Fibroblast of upper back skin (primary cell): ENCODE measurements at regions not wholly inside any gene's neighbourhood (a gene's known extent, or its start where the extent isn't known, plus 50 kb on each side); places are given as distances from the start of the nearest gene placed in this dataset.
A peak's percentile ranks its signal among the peaks of the same experiment; 100 is the strongest.

Source experiments
- DNase-seq: peaks from one replicate; pipeline ENCODE4 v3.0.0-alpha.2; 2013

DNA sequence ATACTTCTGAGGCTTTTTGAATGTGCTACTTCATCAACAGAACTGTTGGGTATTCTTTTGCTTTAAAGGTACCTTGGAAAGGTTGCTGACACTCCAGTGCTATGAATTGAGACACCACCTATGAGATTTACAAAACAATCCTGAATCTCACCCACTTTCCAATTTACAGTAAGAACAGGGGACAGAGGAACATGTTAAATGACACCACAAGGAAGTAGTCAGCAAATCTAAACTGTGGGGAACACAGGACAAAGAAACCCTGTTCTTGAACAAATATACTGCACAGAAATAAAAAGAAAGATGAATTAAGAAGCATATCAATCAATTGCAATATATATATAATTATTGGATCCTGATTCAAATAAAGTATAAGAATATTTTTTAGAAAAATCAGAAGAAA is 216.7 kb upstream of the ARID1B start:
- no peak for DNase-seq

DNA sequence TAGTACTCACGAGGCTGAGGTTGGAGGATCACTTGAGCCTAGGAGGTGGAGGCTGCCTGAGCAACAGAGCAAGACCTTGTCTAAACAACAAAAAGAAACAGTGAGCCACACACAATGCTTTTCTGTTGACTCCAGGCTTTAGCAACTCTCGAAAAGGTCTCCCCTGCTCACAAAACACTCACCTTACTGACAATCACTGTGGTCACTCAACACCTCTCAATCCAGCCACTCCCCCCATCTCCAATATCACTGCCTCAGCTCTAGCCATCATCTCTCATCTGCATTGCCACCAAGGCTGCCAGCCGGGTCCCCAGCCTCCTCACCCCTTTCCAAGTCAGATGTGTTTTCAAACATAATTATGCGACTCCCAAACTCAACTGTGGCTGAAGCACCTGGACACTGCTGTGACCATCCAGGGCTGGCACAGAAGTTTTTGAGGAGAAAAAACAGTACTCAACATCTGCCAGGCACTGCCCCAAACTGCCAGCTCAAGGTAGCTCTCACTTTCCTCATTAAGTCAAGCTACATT is 218.0 kb upstream of the ARID1B start:
- no peak for DNase-seq

DNA sequence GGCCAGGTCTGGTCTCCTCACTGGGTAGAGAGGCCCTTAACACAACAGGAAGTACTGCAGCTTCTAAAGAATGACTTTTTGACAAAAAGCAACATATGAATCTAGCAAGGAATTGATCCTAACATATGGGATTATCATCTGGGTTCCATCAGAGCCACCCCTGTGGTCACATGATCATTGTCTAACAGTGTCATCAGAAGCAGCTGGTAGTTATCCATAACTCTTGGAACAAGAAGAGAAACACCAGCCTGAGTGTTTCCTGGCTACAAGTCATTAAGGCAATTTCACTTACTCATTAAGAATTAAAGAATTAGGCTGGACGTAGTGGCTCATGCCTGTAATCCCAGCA is 219.3 kb upstream of the ARID1B start:
- no peak for DNase-seq

DNA sequence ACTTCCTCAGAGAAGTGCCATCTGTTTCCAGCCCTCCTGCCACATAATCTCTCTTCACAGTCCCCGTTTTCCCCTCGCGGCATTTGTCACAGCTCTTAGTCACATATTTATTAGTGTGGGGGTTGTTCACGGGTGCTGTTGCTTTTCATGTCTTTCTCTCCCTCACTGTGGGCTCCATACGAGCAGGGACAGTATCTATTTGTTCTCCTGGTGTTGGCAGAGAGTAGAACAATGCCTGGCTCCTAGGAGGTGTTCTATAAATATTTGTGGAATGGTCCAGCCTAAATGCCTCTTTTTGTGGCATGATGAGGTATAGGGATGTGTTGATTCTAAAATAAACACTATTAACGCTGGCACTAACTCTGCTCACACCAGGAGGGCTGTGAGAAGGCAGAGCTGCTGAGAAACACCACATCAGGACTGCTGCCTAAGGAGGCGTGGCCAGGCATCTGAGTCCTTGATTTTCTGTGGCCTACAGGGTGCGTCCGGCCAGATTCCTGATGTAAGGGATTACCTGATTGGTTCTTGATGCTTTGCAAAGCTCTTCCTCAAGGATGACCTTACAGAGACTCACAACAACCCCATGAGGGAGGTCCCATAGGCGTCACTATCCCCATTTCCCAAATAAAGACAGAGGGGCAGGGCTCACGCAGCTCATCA is 219.8 kb upstream of the ARID1B start:
- peak; percentile 42 for DNase-seq

GRCh38 chr6:156556811-156557210 is 220.4 kb upstream of the ARID1B start:
- DNase-seq = no peak

- no peak for DNase-seq
These were observed 222.1 kb upstream of the ARID1B start for GRCh38 chr6:156555116-156555515.

DNA sequence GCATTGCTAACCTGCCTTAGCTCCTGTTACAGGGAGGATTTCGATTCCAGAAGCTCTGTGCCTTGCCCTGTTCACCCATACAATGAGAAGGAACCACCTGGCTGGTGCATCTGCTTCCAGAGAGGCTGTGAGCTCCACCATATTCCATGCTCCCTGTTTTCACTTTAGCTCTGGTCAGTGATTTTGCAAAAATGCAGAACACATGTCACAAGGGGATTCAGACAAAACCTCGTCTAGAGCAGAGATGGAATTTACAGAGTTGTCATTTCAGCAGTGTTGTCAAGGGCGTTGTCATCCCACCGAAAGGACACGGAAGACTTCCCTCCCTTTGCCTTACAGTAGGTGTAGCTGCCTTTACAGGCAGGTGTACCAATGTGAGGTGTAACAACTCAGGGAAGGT is 223.0 kb upstream of the ARID1B start:
- DNase-seq = no peak

DNA sequence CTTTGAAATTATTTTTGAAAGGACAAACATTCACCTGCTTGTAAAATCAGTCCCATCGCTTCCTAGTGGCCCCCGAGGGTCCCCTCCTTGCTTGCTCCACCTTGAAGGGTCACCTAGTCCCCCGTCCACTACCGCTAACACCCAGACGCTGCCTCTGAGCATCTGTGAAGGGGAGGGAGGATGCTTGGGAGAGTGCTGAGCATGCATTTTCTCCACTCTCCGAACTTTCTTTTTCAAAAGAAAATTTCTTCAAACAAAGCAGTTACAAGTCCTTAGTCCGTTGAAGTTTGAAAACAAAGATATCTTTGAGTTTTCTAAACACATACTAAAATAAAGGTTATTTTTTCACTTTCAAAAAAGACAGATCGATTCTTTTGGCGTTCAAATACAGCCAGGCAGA is 224.3 kb upstream of the ARID1B start:
- DNase-seq = no peak

- no peak for DNase-seq
These were observed 226.2 kb upstream of the ARID1B start for GRCh38 chr6:156550949-156551348.

GRCh38 chr6:156545931-156546330 is 231.2 kb upstream of the ARID1B start:
- DNase-seq = no peak

DNA sequence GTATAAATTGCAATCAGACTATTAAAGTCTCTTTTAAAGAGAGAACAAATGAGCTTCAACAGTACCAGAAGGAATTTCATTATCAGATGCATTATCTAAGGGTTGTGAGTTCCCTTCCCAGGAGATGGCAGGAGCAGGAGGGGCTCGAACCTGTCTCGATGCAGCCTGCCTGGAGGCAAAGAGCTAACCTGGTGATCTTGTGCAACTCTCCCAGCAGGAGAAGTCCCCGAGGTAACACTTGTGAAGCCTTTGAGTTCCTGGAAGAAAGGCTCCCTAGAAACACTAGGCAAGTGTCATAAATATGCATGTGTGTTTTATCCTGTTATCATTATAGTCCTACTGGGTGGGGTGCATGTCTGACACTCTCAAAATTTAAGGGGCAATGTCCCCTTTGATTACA is 232.2 kb upstream of the ARID1B start:
- DNase-seq = no peak

- no peak for DNase-seq
These were observed 233.1 kb upstream of the ARID1B start for GRCh38 chr6:156544046-156544445.

DNA sequence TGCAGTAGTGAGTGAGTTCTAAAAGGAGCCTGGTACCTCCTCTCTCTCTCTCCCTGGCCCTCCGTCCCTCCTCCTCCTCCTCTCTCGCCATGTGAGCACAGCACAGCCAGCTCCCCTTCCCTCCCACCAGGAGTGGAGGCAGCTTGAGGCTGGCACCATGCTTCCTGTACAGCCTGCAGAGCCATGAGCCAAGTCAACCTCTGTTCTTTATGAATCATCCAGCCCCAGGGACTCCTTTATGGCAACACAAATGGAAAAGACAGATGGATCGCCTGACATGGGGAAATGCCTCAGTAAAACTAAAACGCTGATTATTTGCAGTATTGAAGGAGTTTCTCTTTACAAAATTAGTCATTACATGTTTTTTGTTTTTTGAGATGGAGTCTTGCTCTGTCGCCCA is 233.7 kb upstream of the ARID1B start:
- DNase-seq = peak; percentile 4

- DNase-seq = no peak
These were observed 238.1 kb upstream of the ARID1B start for GRCh38 chr6:156538875-156539660.

- no peak for DNase-seq
These were observed 242.6 kb upstream of the ARID1B start for GRCh38 chr6:156534594-156534993.

- no peak for DNase-seq
These were observed 243.2 kb upstream of the ARID1B start for GRCh38 chr6:156533872-156534524.

GRCh38 chr6:156526081-156526480 is 251.1 kb upstream of the ARID1B start:
- no peak for DNase-seq

DNA sequence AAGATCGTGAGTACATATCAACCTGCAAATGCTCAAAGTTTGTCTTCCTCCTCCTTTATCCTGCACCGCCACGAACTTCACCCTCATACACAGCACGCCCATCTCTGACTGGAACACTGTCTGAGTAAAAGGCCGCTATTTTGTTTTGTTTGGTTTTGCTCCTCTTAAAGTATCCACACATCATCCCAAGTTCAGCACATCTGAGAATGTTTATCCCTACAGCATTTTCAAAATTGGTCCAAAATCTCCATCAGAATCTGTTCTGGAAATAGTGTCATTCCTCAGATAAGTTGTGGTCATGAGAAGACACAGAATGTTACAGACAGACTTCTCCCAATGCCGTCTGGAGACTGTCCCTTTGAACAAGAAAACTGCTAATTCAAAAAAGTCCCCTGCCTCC is 251.6 kb upstream of the ARID1B start:
- no peak for DNase-seq

DNA sequence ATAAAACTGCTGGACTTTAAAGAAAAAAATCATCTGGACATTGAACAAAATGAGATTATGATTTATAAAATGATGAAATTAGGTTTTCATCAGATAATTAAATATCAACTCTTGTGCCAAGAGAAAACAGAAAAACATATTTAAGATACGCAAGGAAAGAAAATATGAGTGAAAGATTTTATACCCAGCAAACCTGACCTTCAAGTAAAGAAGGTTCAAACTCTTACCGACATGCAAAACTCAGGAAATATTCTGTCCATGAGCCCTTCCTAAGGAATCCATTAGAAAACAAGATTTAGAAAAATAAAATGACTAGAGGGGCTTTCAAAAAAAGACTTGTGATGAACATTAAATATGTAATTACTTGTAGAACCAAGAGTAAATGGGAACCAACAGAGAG is 257.2 kb upstream of the ARID1B start:
- no peak for DNase-seq

GRCh38 chr6:156517088-156517487 is 260.1 kb upstream of the ARID1B start:
- DNase-seq = no peak

DNA sequence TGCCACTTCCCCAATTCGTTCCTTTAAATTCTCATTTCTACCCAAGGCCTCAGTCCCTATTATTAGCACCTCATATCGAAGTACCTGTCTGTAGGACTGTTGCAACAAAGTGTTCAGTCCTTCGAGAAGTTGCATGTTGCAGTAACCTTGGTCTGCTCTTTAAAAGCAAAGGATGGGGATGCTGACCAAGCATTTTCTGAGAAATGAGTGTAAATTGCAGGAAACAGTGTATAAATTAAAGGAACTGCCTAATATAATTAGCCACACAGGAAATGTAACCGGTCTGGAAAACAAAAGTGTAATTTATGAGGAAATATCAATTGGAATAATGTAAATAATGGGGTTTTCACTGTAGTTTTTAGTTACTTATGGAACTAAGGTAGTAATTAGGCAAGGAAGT is 261.9 kb upstream of the ARID1B start:
- no peak for DNase-seq

GRCh38 chr6:156513504-156513903 is 263.7 kb upstream of the ARID1B start:
- no peak for DNase-seq

GRCh38 chr6:156511570-156511969 is 265.6 kb upstream of the ARID1B start:
- DNase-seq = no peak

- DNase-seq = no peak
These were observed 266.1 kb upstream of the ARID1B start for GRCh38 chr6:156511051-156511450.
